SK-N-SH treated with all-trans-retinoic acid at 6 μM for 48 hours (cell line): ENCODE measurements at regions not wholly inside any gene's neighbourhood (a gene's known extent, or its start where the extent isn't known, plus 50 kb on each side); places are given as distances from the start of the nearest gene placed in this dataset.

Experiments
- ARNTL ChIP-seq: fragments of 450-650 bp; formaldehyde crosslinking; IDR thresholded peaks from 2 replicates; pipeline ENCODE4 v1.5.0; 2020; ENCODE audit warnings: low read depth, mild to moderate bottlenecking, moderate library complexity, borderline replicate concordance
- BACH2 ChIP-seq: fragments of 250-450 bp; sonication (Bioruptor Pico); IDR thresholded peaks from 2 replicates; pipeline ENCODE4 v1.9.0; 2021; ENCODE audit warnings: mild to moderate bottlenecking, borderline replicate concordance
- CSDC2 ChIP-seq: fragments of 250-450 bp; sonication (Bioruptor Pico); IDR thresholded peaks from 2 replicates; pipeline ENCODE4 v1.5.0; 2020; ENCODE audit warnings: mild to moderate bottlenecking, moderate library complexity
- ESRRG ChIP-seq: fragments of 250-450 bp; sonication (Bioruptor Pico); IDR thresholded peaks from 2 replicates; pipeline ENCODE4 v1.6.1; 2021; ENCODE audit warnings: mild to moderate bottlenecking
- ISL1 ChIP-seq: fragments of 250-450 bp; sonication (Bioruptor Pico); IDR thresholded peaks from 2 replicates; pipeline ENCODE4 v2.1.2; 2022; ENCODE audit warnings: mild to moderate bottlenecking, moderate library complexity
- OSR1 ChIP-seq: fragments of 250-450 bp; sonication (Bioruptor Pico); IDR thresholded peaks from 2 replicates; pipeline ENCODE4 v1.8.0; 2022; ENCODE audit warnings: moderate library complexity, mild to moderate bottlenecking, inconsistent platforms
- RARB ChIP-seq: fragments of 250-450 bp; sonication (Bioruptor Pico); IDR thresholded peaks from 2 replicates; pipeline ENCODE4 v1.8.0; 2021; ENCODE audit warnings: mild to moderate bottlenecking, moderate library complexity
- ZC3H10 ChIP-seq: fragments of 250-450 bp; sonication (Bioruptor Pico); IDR thresholded peaks from 2 replicates; pipeline ENCODE4 v1.5.1; 2021; ENCODE audit warnings: mild to moderate bottlenecking, moderate library complexity
- ZFP3 ChIP-seq: fragments of 250-450 bp; sonication (Bioruptor Pico); IDR thresholded peaks from 2 replicates; pipeline ENCODE4 v1.5.0; 2020; ENCODE audit warnings: mild to moderate bottlenecking, moderate library complexity
- ZFP30 ChIP-seq: fragments of 450-650 bp; formaldehyde crosslinking; IDR thresholded peaks from 2 replicates; pipeline ENCODE4 v1.5.0; 2022; ENCODE audit warnings: mild to moderate bottlenecking, moderate library complexity
- ZNF70 ChIP-seq: fragments of 450-650 bp; formaldehyde crosslinking; IDR thresholded peaks from 2 replicates; pipeline ENCODE4 v1.5.0; 2020; ENCODE audit warnings: mild to moderate bottlenecking, moderate library complexity
- TF ChIP-seq, protein P1 (sequence below): fragments of 250-450 bp; sonication (Bioruptor Pico); IDR thresholded peaks from 2 replicates; pipeline ENCODE4 v1.5.1; 2020; ENCODE audit warnings: low read depth, mild to moderate bottlenecking, moderate library complexity
- TF ChIP-seq, protein P2 (sequence below): fragments of 250-450 bp; sonication (Bioruptor Pico); IDR thresholded peaks from 2 replicates; pipeline ENCODE4 v1.8.0; 2020; ENCODE audit warnings: mild to moderate bottlenecking, moderate library complexity, borderline replicate concordance
- TF ChIP-seq, protein P3 (sequence below): fragments of 250-450 bp; sonication (Bioruptor Pico); IDR thresholded peaks from 2 replicates; pipeline ENCODE4 v1.5.1; 2021; ENCODE audit warnings: mild to moderate bottlenecking, moderate library complexity

DNA sequence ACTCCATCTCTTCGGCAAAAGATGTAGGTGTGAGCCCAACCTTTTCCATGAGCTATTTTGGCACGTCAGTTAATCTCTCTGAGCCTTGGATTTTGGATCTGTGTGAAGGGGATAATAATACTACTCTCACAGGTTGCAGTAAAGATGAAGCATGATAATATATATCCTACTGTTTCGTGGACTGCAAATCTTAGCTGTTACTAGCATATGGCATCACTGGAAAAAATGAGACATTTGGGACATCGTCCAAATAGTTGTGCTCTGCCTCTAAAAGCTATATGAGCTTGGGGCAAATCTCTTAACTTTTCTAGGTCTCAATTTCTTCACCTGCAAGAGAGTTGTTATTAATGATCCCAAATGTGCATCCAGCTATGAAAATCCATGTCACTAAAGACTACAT is 147.4 kb upstream of the ZRANB2 start:
- TF ChIP-seq, protein P1, sequence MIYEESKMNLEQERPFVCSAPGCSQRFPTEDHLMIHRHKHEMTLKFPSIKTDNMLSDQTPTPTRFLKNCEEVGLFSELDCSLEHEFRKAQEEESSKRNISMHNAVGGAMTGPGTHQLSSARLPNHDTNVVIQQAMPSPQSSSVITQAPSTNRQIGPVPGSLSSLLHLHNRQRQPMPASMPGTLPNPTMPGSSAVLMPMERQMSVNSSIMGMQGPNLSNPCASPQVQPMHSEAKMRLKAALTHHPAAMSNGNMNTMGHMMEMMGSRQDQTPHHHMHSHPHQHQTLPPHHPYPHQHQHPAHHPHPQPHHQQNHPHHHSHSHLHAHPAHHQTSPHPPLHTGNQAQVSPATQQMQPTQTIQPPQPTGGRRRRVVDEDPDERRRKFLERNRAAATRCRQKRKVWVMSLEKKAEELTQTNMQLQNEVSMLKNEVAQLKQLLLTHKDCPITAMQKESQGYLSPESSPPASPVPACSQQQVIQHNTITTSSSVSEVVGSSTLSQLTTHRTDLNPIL (CRISPR knock-in tag), result no peak
- TF ChIP-seq OSR1 (CRISPR knock-in tag) (no peak), ESRRG (CRISPR knock-in tag) (no peak), ZC3H10 (CRISPR knock-in tag) (no peak), ZFP30 (CRISPR knock-in tag) (no peak), ISL1 (CRISPR knock-in tag) (no peak), ZFP3 (CRISPR knock-in tag) (no peak), BACH2 (CRISPR knock-in tag) (no peak), CSDC2 (no peak), ARNTL (CRISPR knock-in tag) (no peak), ZNF70 (CRISPR knock-in tag) (no peak), RARB (no peak)
- TF ChIP-seq, protein P2, sequence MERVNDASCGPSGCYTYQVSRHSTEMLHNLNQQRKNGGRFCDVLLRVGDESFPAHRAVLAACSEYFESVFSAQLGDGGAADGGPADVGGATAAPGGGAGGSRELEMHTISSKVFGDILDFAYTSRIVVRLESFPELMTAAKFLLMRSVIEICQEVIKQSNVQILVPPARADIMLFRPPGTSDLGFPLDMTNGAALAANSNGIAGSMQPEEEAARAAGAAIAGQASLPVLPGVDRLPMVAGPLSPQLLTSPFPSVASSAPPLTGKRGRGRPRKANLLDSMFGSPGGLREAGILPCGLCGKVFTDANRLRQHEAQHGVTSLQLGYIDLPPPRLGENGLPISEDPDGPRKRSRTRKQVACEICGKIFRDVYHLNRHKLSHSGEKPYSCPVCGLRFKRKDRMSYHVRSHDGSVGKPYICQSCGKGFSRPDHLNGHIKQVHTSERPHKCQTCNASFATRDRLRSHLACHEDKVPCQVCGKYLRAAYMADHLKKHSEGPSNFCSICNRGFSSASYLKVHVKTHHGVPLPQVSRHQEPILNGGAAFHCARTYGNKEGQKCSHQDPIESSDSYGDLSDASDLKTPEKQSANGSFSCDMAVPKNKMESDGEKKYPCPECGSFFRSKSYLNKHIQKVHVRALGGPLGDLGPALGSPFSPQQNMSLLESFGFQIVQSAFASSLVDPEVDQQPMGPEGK, result no peak
- TF ChIP-seq, protein P3, sequence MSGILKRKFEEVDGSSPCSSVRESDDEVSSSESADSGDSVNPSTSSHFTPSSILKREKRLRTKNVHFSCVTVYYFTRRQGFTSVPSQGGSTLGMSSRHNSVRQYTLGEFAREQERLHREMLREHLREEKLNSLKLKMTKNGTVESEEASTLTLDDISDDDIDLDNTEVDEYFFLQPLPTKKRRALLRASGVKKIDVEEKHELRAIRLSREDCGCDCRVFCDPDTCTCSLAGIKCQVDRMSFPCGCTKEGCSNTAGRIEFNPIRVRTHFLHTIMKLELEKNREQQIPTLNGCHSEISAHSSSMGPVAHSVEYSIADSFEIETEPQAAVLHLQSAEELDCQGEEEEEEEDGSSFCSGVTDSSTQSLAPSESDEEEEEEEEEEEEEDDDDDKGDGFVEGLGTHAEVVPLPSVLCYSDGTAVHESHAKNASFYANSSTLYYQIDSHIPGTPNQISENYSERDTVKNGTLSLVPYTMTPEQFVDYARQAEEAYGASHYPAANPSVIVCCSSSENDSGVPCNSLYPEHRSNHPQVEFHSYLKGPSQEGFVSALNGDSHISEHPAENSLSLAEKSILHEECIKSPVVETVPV (CRISPR knock-in tag), result no peak
